Stimulated activated CD8-positive, alpha-beta memory T cell treated with anti-CD3 and anti-CD28 coated beads, Interleukin-7, amount 100 ng/mL, for 1 hour (primary cell): ENCODE measurements at regions not wholly inside any gene's neighbourhood (a gene's known extent, or its start where the extent isn't known, plus 50 kb on each side); places are given as distances from the start of the nearest gene placed in this dataset.
"Not testable (repeated sequence)": the region's sequence is repeated elsewhere in the genome, so short reads cannot be mapped to it uniquely, and the experiment has no call there.

Experiments used
- DNase-seq, 2 donors: peaks; one replicate each; pipeline ENCODE4 v3.0.0-alpha.2; 2020; ENCODE audit warnings: low read depth in 2 of 2

DNA sequence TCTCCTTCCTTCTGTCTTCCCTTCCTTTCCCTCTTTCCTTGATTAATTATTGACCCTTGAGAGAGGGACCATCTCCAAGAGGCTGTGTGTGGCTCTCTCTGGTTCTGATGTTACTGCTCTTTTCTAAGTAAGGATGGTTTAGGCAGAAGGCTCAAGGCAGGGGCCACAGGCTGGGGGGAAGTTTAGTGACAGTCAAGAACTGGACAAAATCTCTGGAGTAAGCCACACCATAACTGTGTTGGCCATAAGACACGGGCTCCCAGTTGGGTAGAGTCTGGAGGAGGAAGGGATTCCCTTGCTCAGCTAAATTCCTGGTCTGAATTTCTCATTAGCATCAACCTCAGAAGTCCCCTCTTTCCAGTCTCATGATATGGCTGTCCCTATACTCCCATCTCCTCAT, 74.7 kb downstream of the BUD13 start:
- DNase-seq, result no peak

DNA sequence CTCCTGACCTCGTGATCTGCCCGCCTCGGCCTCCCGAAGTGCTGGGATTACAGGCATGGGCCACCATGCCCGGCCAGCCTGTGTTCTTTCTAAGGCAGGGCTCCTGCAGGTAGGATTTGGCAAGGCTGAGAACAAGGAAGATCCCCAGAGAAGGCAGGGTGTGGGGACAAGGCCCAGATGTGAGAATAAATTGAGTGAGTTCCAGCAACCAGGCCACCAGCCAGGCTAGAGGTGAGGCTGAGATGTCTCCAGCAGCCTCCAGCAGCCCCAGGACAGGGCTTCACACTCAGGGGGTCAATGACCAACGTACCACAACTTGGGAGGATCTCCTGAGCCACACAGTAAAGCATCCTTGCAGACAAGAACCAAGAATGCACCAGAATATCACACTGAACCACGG, 75.1 kb downstream of the BUD13 start:
- no peak for DNase-seq

- no peak for DNase-seq
These were observed 75.8 kb downstream of the BUD13 start for GRCh38 chr11:116697011-116697410.

DNA sequence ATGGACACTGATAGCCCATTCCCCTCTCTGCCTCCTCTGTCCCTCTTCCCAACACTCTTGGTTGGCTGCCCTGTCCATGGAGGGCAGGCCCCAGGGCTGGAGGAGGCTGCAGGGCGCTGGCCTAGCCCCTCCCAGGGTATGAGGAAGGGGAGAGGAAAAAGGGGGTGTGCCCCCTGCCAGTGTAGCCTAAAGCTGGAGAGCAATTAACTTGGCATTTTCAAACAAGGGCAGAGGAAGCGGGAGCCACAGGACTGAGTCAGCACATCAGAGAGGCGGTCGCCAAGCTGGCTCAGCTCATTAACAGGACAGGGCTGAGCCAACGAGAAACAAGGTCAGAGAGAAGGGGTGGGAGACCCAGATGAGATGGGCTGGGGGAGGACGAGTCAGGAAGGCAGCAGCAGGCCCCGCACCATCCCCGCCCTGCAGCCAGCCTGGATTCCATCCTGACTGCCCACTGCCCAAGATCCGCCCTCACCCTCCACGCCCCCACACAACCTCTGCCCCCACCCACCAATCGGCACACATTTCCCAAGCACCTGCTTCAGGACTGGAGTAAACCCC, 76.3 kb downstream of the BUD13 start:
- no peak for DNase-seq

DNA sequence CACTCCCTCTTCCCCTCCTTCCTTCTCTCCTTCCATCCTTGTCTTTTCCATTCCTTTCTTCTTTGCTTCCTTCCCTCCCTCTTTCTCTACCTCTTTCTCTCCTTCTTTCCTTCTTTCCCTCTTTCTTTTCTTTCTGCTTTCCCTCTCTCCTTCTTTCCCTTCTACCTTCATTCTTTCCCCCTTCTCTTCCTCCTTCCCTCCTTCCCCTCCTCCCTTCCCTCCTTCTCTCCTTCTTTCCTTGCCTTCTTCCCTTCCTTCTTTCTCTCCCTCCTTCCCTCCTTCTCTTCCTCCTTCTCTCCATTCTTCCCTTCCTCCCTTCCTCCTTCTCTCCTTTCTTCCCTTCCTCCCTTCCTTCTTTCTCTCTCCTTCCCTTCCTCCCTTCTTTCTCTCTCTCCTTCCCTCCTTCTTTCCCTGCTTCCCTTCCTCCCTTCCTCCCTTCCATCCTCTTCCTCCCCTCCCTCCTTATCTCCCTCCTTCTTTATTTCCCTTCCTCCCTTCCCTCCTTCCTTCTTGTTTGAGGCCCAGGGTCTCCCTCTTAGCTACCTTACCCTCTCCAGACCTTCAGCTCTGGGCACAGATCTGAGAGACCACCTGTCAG, 77.0 kb downstream of the BUD13 start:
- DNase-seq, result no peak

GRCh38 chr11:116694815-116695590, 77.8 kb downstream of the BUD13 start:
- no peak for DNase-seq

GRCh38 chr11:116694349-116694725, 78.5 kb downstream of the BUD13 start:
- DNase-seq, result no peak

GRCh38 chr11:116693593-116694348, 79.0 kb downstream of the BUD13 start:
- DNase-seq, result no peak

DNA sequence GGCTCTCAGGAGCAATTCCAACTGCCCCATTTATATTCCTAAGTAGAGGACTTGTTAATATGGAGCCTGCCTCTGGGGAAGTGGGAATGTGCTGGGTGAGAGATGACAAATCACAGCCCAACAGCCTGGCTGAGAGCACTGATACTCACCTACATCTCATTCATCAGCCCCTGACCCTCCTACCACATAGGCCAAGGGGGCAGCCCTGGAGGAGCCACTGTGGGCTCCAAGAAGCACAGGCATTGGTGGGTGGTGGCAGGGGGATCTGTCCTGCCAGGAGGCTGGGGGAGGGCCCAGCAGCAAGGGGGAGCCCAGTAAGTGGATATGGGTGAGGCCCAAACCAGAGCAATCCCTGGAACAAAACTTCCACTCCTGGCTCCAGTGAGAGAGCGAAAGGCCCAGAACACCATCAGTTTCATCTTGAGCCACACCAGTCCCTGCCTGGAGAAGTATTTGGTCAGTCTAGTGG, 79.7 kb downstream of the BUD13 start:
- no peak for DNase-seq

GRCh38 chr11:116692318-116693101, 80.3 kb downstream of the BUD13 start:
- no peak for DNase-seq

GRCh38 chr11:116691771-116692177, 81.0 kb downstream of the BUD13 start:
- peak; percentile 11 to 35 for DNase-seq

GRCh38 chr11:116690611-116691010, 82.2 kb downstream of the BUD13 start:
- DNase-seq, result no peak

DNA sequence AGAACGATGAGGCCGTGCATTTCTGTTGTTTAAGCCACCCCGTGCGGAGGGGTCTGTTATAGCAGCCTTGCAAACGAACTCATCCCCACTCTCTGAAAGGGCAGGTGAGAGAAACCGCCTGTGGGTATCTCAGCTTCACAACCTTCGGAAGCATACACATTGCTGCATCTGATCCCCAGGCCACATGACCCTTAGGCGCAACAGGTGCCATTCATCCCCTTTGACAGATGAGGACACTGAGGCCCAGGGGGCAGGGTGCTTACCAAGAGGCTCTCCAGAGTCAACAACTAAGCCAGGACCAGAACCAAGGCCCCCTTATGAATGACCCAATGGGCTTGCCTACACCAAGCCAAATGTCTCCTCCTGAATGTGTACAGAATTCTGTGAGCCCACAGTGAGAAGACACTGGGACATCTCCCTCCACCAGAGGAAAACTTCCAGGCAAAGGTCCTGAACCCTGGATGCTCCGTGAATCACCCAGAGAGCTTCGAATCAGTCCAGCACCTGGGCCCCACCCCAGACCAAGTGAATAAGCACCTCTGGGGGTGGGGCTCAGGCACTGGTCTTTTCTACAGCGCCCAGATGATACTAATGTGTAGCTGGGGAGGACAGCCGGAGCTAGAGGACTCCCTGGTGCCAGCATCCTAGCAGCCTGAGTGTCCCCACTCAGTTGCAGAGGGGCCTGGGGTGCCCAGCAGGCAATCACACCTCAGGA, 83.2 kb downstream of the BUD13 start:
- DNase-seq, result no peak

GRCh38 chr11:116688202-116688540, 84.6 kb downstream of the BUD13 start:
- no peak for DNase-seq

DNA sequence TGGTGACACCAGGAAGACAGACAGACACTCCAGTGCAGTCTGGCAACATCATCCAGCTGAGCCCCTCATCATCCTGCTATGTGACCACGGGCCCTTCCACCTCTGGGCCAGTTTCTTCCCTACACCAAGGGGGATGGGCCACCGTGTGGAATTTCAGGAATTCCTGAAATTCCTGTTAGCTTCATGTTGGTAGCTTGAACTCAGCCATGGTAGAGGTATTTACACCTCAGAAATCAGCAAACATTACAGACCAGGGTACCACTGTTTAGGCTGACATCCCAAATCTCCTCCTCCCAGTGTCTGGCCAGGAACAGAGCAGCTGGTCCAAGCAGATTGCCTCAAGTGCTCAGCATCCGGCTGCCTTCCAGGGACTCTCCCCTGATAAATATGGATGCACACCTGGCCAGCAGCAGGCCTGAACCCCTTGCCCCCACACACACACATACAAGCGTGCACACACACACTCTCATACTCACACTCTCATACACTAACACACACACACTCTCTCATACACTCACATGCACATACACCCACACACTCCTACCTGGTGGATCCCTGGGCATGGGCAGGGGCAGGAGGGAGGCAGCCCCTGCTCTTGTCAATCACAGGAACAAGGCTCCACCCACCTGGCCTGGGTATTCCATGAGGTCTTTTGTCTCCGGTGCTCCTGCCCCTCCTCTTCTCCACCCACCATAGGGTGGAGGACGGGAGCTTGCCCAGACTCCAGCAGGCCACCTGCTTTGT, 85.2 kb downstream of the BUD13 start:
- no peak for DNase-seq

- no peak for DNase-seq
These were observed 85.9 kb downstream of the BUD13 start for GRCh38 chr11:116686866-116687265.

GRCh38 chr11:116683982-116684381, 88.8 kb downstream of the BUD13 start:
- DNase-seq, result no peak

DNA sequence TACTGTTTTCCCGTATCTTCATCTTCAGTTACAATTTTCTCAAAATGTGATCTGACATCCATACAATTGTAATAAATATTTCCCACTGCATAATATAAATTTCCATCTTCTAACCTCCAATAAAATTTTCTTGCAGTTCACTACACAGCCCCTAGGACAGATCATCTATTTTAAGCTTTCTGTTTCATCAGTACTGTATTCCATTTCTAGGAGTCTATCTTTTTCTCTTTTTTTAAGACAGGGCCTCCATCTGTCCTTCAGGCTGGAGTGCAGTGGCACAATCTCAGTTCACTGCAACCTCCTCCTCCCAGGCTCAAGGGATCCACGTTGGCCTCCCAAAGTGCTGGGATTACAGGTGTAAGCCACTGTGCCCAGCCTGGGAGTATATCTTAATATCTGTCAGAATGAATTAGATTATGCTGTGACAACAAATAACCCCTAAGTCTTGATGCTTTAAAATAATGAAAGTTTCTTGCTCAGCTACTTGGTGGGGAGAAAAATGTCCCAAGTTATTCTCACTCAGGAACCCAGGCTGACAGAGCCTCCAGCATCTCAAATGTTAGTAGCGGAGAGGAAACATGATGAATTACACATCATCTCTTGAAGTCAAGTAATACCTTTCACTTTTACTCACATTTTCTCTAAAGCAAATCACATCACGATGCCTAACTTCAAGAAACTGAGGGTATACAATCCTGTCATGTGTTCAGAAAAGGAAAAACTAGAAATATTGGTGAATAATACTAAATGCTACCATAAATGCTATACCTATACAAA, 92.2 kb downstream of the BUD13 start:
- DNase-seq, result no peak

GRCh38 chr11:116678887-116679286, 93.9 kb downstream of the BUD13 start:
- DNase-seq, result no peak

DNA sequence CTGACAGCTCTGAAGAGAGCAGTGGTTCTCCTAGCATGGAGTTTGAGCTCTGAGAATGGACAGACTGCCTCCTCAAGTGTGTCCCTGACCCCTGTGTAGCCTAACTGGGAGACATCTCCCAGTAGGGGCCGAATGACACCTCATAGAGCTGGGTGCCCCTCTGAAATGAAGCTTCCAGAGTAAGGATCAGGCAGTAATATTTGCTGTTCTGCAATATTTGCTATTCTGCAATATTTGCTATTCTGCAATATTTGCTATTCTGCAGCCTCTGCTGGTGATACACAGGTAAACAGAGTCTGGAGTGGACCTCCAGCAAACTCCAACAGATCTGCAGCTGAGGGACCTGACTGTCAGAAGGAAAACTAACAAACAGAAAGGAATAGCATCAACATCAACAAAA, 105.5 kb downstream of the BUD13 start:
- not testable (repeated sequence) for DNase-seq
